HEK293 (cell line): ENCODE measurements at regions not wholly inside any gene's neighbourhood (a gene's known extent, or its start where the extent isn't known, plus 50 kb on each side); places are given as distances from the start of the nearest gene placed in this dataset.

ENCODE experiments used
- CTCF ChIA-PET: fragments of 350-600 bp; formaldehyde crosslinking; extraction: SDS; loops from one replicate; lab custom pipeline; 2021; ENCODE audit warnings: antibody characterized with exemption; lab: Yijun Ruan, JAX
- POLR2A ChIA-PET: fragments of 300-600 bp; formaldehyde crosslinking; extraction: SDS; loops from one replicate; lab custom pipeline; 2020; ENCODE audit warnings: antibody characterized with exemption, inconsistent platforms; lab: Yijun Ruan, JAX
- H3K27ac ChIP-seq: fragments of 200-500 bp; sonication (Bioruptor generic); 2 replicates; pipeline ENCODE4 v1.5.1; 2014; ENCODE audit warnings: low read depth, low read length, control low read depth, inconsistent platforms; ENCODE audit errors: extremely low read depth
- H3K36me3 ChIP-seq, 2 experiments: fragments of 200-500 bp in 1 of 2; sonication (Bioruptor generic) in 1 of 2; 1 replicate in 1 of 2; 2 replicates in 1 of 2; pipeline ENCODE4 v1.5.1; 2014 to 2017; ENCODE audit warnings: inconsistent platforms in 2 of 2, low read length in 2 of 2; ENCODE audit not compliant: control insufficient read depth in 2 of 2, insufficient read depth in 1 of 2
- H3K4me1 ChIP-seq: fragments of 200-500 bp; sonication (Bioruptor generic); 2 replicates; pipeline ENCODE4 v1.5.1; 2014; ENCODE audit warnings: mild to moderate bottlenecking, low read length, inconsistent platforms; ENCODE audit not compliant: control insufficient read depth, insufficient read depth
- H3K4me3 ChIP-seq: 2 replicates; pipeline ENCODE4 v1.5.1; 2011; ENCODE audit warnings: low read depth, mild to moderate bottlenecking, control low read depth, low read length, moderate library complexity
- H3K9me3 ChIP-seq: fragments of 200-500 bp; sonication (Bioruptor generic); 2 replicates; pipeline ENCODE4 v1.5.1; 2014; ENCODE audit warnings: low read depth, low read length, inconsistent platforms; ENCODE audit not compliant: control insufficient read depth, insufficient read depth
- GLI2 ChIP-seq: fragments of 450-650 bp; formaldehyde crosslinking; IDR thresholded peaks from 2 replicates; pipeline ENCODE4; 2017; ENCODE audit warnings: missing biosample characterization, missing genetic modification characterization, low read depth, borderline replicate concordance
- HOXA7 ChIP-seq: sonication (generic); formaldehyde crosslinking; IDR thresholded peaks from 2 replicates; pipeline ENCODE4 v1.8.1; 2022; ENCODE audit warnings: missing genetic modification reagents, borderline replicate concordance
- KLF9 ChIP-seq: fragments of 450-650 bp; formaldehyde crosslinking; IDR thresholded peaks from 2 replicates; pipeline ENCODE4 v1.5.1; 2016; ENCODE audit warnings: missing biosample characterization, missing genetic modification characterization, low read depth
- MEIS1 ChIP-seq: sonication (generic); formaldehyde crosslinking; IDR thresholded peaks from 2 replicates; pipeline ENCODE4 v1.8.1; 2022; ENCODE audit warnings: missing genetic modification reagents, mild to moderate bottlenecking, borderline replicate concordance
- SALL2 ChIP-seq: fragments of 450-650 bp; formaldehyde crosslinking; IDR thresholded peaks from 2 replicates; pipeline ENCODE4 v1.5.0; 2017; ENCODE audit warnings: missing biosample characterization, mild to moderate bottlenecking, missing genetic modification characterization, borderline replicate concordance
- ZBTB1 ChIP-seq: fragments of 450-650 bp; formaldehyde crosslinking; IDR thresholded peaks from 2 replicates; pipeline ENCODE4 v1.5.1; 2016; ENCODE audit warnings: missing biosample characterization, missing genetic modification characterization
- ZBTB7A ChIP-seq: fragments of 450-650 bp; formaldehyde crosslinking; IDR thresholded peaks from 2 replicates; pipeline ENCODE4 v1.5.1; 2016; ENCODE audit warnings: low read depth, missing biosample characterization, missing genetic modification characterization
- ZBTB8A ChIP-seq: fragments of 450-650 bp; formaldehyde crosslinking; IDR thresholded peaks from 2 replicates; pipeline ENCODE4 v1.5.1; 2016; ENCODE audit warnings: missing biosample characterization, missing genetic modification characterization
- ZFP3 ChIP-seq: fragments of 450-650 bp; formaldehyde crosslinking; IDR thresholded peaks from 2 replicates; pipeline ENCODE4 v1.5.1; 2016; ENCODE audit warnings: low read depth, missing biosample characterization, missing genetic modification characterization
- ZNF132 ChIP-seq: fragments of 450-650 bp; formaldehyde crosslinking; IDR thresholded peaks from 2 replicates; pipeline ENCODE4 v1.5.1; 2017; ENCODE audit warnings: missing biosample characterization, missing genetic modification characterization, borderline replicate concordance
- ZNF24 ChIP-seq: fragments of 450-650 bp; formaldehyde crosslinking; IDR thresholded peaks from 2 replicates; pipeline ENCODE4 v1.5.1; 2016; ENCODE audit warnings: missing biosample characterization, missing genetic modification characterization
- ZNF37A ChIP-seq: fragments of 450-650 bp; IDR thresholded peaks from 2 replicates; pipeline ENCODE4 v1.5.1; 2018; ENCODE audit warnings: missing biosample characterization, missing genetic modification characterization
- ZNF423 ChIP-seq: fragments of 450-650 bp; formaldehyde crosslinking; IDR thresholded peaks from 2 replicates; pipeline ENCODE4 v1.5.1; 2016; ENCODE audit warnings: missing biosample characterization, missing genetic modification characterization
- ZNF549 ChIP-seq: fragments of 450-650 bp; IDR thresholded peaks from 2 replicates; pipeline ENCODE4 v1.5.1; 2018; ENCODE audit warnings: missing biosample characterization, missing genetic modification characterization, mild to moderate bottlenecking, inconsistent platforms, moderate library complexity
- ZNF747 ChIP-seq: fragments of 450-650 bp; formaldehyde crosslinking; IDR thresholded peaks from 2 replicates; pipeline ENCODE4 v1.5.1; 2016; ENCODE audit warnings: missing biosample characterization, missing genetic modification characterization
- ZXDB ChIP-seq: fragments of 450-650 bp; formaldehyde crosslinking; IDR thresholded peaks from 2 replicates; pipeline ENCODE4 v1.5.1; 2016; ENCODE audit warnings: missing biosample characterization, missing genetic modification characterization
- TF ChIP-seq, protein P1 (sequence below): fragments of 450-650 bp; formaldehyde crosslinking; IDR thresholded peaks from 2 replicates; pipeline ENCODE4 v1.5.1; 2016; ENCODE audit warnings: missing biosample characterization, missing genetic modification characterization
- TF ChIP-seq, protein P2 (sequence below): fragments of 450-650 bp; formaldehyde crosslinking; optimal IDR thresholded peaks from 2 replicates; pipeline ENCODE3; 2016; ENCODE audit warnings: missing biosample characterization, mild to moderate bottlenecking, missing genetic modification characterization
- TF ChIP-seq, protein P3 (sequence below): fragments of 450-650 bp; formaldehyde crosslinking; IDR thresholded peaks from 2 replicates; pipeline ENCODE4 v1.5.1; 2016; ENCODE audit warnings: missing biosample characterization, missing genetic modification characterization
- TF ChIP-seq, protein P4 (sequence below): fragments of 450-650 bp; formaldehyde crosslinking; IDR thresholded peaks from 2 replicates; pipeline ENCODE4 v1.5.1; 2016; ENCODE audit warnings: missing biosample characterization, missing genetic modification characterization
- TF ChIP-seq, protein P5 (sequence below): fragments of 450-650 bp; formaldehyde crosslinking; IDR thresholded peaks from 2 replicates; pipeline ENCODE4 v1.5.1; 2016; ENCODE audit warnings: missing biosample characterization, missing genetic modification characterization
- TF ChIP-seq, protein P6 (sequence below): fragments of 450-650 bp; formaldehyde crosslinking; IDR thresholded peaks from 2 replicates; pipeline ENCODE4 v1.5.1; 2016; ENCODE audit warnings: missing biosample characterization, missing genetic modification characterization

DNA sequence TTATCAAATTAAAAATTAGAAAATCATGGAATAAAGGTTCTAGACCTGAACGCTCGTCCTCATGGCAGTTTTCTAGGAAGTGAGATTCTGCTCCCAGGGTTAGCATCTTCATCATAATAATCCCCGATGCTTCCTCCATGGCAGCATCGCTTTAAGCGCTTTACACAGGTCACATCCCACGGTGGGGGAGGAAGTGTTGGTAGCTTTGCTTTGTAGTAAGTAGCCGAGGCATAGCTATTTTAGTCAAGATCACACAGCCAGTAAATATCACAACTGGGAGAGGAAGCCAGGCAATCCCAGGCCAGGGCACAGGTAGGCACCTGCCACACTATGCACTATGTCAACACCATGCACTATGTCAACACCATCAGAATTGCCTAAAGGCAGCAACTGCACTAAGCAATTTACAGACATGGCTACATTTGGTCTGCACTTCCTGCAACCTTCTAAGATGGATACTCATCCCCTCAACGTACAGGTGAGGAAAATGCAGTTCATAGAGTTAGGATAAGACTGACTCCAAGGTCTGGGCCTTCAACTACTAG, 205.5 kb downstream of the FBXO15 start:
- no peaks in the 10 kb centered on the region for H3K4me1 ChIP-seq
- no peak overlapping the region for H3K27ac ChIP-seq
- no peak overlapping the region for H3K4me3 ChIP-seq
- CTCF ChIA-PET = no interaction called here
- H3K36me3 ChIP-seq = no peaks in the 10 kb centered on the region
- no peaks in the 10 kb centered on the region for H3K9me3 ChIP-seq
- TF ChIP-seq ZNF423 = no peak
- TF ChIP-seq ZBTB8A (tag by site-specific recombination) = no peak
- TF ChIP-seq ZFP3 (tag by site-specific recombination) = no peak
- TF ChIP-seq ZBTB7A (tag by site-specific recombination) = no peak
- no peak for TF ChIP-seq MEIS1 (CRISPR knock-in tag)
- no peak for TF ChIP-seq GLI2 (tag by site-specific recombination)
- TF ChIP-seq ZNF24 (tag by site-specific recombination) = no peak
- TF ChIP-seq, protein P1, sequence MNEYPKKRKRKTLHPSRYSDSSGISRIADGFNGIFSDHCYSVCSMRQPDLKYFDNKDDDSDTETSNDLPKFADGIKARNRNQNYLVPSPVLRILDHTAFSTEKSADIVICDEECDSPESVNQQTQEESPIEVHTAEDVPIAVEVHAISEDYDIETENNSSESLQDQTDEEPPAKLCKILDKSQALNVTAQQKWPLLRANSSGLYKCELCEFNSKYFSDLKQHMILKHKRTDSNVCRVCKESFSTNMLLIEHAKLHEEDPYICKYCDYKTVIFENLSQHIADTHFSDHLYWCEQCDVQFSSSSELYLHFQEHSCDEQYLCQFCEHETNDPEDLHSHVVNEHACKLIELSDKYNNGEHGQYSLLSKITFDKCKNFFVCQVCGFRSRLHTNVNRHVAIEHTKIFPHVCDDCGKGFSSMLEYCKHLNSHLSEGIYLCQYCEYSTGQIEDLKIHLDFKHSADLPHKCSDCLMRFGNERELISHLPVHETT (tag by site-specific recombination) = no peak
- no peak for TF ChIP-seq ZXDB (tag by site-specific recombination)
- POLR2A ChIA-PET = no interaction called here

DNA sequence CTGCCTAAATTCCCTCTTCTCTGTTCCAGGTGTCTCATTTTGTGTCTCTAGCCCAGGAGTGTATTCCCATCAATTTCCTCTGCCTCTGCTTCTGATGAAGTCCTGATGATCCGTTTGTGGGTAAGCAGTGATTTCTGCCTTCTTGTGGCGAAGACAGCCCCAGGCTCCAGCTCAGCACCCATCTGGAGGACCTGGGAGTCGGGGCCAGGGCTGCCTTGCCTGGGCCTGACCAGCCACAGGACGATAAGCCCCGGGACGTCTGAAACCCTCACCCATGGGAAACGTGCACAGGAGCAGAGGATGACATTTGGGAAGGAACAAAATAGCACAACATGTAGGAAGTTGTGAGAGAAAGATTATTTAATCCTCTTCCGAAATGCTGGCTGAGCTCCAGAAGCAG, 206.9 kb downstream of the FBXO15 start:
- POLR2A ChIA-PET = no interaction called here
- CTCF ChIA-PET = no interaction called here

More for the DNA sequence above, 206.9 kb downstream of the FBXO15 start:
- Histone ChIP-seq H3K4me3 (no peak overlapping the region), H3K36me3 (no peaks in the 10 kb centered on the region), H3K9me3 (no peaks in the 10 kb centered on the region), H3K27ac (no peak overlapping the region), H3K4me1 (no peaks in the 10 kb centered on the region)
- TF ChIP-seq ZNF549 (tag by site-specific recombination) = no peak
- no peak for TF ChIP-seq ZBTB1 (tag by site-specific recombination)
- TF ChIP-seq KLF9 (tag by site-specific recombination) = no peak
- TF ChIP-seq ZNF37A (tag by site-specific recombination) = no peak
- no peak for TF ChIP-seq ZNF24 (tag by site-specific recombination)
- no peak for TF ChIP-seq ZNF132
- TF ChIP-seq, protein P2, sequence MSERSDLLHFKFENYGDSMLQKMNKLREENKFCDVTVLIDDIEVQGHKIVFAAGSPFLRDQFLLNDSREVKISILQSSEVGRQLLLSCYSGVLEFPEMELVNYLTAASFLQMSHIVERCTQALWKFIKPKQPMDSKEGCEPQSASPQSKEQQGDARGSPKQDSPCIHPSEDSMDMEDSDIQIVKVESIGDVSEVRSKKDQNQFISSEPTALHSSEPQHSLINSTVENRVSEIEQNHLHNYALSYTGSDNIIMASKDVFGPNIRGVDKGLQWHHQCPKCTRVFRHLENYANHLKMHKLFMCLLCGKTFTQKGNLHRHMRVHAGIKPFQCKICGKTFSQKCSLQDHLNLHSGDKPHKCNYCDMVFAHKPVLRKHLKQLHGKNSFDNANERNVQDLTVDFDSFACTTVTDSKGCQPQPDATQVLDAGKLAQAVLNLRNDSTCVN = no peak
- TF ChIP-seq, protein P3, sequence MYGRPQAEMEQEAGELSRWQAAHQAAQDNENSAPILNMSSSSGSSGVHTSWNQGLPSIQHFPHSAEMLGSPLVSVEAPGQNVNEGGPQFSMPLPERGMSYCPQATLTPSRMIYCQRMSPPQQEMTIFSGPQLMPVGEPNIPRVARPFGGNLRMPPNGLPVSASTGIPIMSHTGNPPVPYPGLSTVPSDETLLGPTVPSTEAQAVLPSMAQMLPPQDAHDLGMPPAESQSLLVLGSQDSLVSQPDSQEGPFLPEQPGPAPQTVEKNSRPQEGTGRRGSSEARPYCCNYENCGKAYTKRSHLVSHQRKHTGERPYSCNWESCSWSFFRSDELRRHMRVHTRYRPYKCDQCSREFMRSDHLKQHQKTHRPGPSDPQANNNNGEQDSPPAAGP (tag by site-specific recombination) = no peak
- TF ChIP-seq, protein P4, sequence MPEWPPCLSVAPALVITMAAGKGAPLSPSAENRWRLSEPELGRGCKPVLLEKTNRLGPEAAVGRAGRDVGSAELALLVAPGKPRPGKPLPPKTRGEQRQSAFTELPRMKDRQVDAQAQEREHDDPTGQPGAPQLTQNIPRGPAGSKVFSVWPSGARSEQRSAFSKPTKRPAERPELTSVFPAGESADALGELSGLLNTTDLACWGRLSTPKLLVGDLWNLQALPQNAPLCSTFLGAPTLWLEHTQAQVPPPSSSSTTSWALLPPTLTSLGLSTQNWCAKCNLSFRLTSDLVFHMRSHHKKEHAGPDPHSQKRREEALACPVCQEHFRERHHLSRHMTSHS = no peak
- TF ChIP-seq, protein P5, sequence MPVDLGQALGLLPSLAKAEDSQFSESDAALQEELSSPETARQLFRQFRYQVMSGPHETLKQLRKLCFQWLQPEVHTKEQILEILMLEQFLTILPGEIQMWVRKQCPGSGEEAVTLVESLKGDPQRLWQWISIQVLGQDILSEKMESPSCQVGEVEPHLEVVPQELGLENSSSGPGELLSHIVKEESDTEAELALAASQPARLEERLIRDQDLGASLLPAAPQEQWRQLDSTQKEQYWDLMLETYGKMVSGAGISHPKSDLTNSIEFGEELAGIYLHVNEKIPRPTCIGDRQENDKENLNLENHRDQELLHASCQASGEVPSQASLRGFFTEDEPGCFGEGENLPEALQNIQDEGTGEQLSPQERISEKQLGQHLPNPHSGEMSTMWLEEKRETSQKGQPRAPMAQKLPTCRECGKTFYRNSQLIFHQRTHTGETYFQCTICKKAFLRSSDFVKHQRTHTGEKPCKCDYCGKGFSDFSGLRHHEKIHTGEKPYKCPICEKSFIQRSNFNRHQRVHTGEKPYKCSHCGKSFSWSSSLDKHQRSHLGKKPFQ (tag by site-specific recombination) = no peak
- no peak for TF ChIP-seq ZNF747 (tag by site-specific recombination)
- TF ChIP-seq, protein P6, sequence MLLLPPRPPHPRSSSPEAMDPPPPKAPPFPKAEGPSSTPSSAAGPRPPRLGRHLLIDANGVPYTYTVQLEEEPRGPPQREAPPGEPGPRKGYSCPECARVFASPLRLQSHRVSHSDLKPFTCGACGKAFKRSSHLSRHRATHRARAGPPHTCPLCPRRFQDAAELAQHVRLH = no peak
- no peak for TF ChIP-seq HOXA7 (CRISPR knock-in tag)
- TF ChIP-seq SALL2 (tag by site-specific recombination) = no peak
